Nephron (organoid): ENCODE measurements at regions not wholly inside any gene's neighbourhood (a gene's known extent, or its start where the extent isn't known, plus 50 kb on each side); places are given as distances from the start of the nearest gene placed in this dataset.
"Not testable (repeated sequence)": the region's sequence is repeated elsewhere in the genome, so short reads cannot be mapped to it uniquely, and the experiment has no call there.

Source experiments
- H3K27ac Mint-ChIP-seq, 3 experiments: 2 replicates each; pipeline ENCODE4 v1.8.0; 2020; ENCODE audit warnings: mixed read lengths in 3 of 3, mild to moderate bottlenecking in 2 of 3, moderate library complexity in 1 of 3
- H3K27me3 Mint-ChIP-seq: 2 replicates; pipeline ENCODE4 v1.8.0; 2021; ENCODE audit warnings: low read depth, mild to moderate bottlenecking, moderate library complexity, mixed read lengths
- H3K36me3 Mint-ChIP-seq: 2 replicates; pipeline ENCODE4 v1.8.0; 2020; ENCODE audit warnings: low read depth, mixed read lengths
- H3K4me1 Mint-ChIP-seq: 2 replicates; pipeline ENCODE4 v1.8.0; 2020; ENCODE audit warnings: mixed read lengths
- H3K4me3 Mint-ChIP-seq, 3 experiments: 2 replicates each; pipeline ENCODE4 v1.8.0; 2020; ENCODE audit warnings: mild to moderate bottlenecking in 3 of 3, mixed read lengths in 3 of 3, moderate library complexity in 2 of 3
- H3K9me3 Mint-ChIP-seq: 2 replicates; pipeline ENCODE4 v1.8.0; 2020; ENCODE audit warnings: mixed read lengths
- CTCF ChIP-seq, 3 experiments: fragments of 200-600 bp; sonication (generic); IDR thresholded peaks; one replicate each; pipeline ENCODE4 v1.5.0; 2021; ENCODE audit warnings: antibody characterized with exemption in 3 of 3; ENCODE audit not compliant: unreplicated experiment in 3 of 3

- no peaks in the 10 kb centered on the region for H3K36me3 Mint-ChIP-seq
- H3K27ac Mint-ChIP-seq, result no peak overlapping the region
- no peak for TF ChIP-seq CTCF (IDR thresholded peaks at IDR 0.05; ENCODE audit: unreplicated experiment in 3 of 3)
- peaks cover 52% of the 10 kb centered on the region for H3K9me3 Mint-ChIP-seq
- peaks cover 13% of the 10 kb centered on the region for H3K27me3 Mint-ChIP-seq
- H3K4me1 Mint-ChIP-seq, result no peaks in the 10 kb centered on the region
- H3K4me3 Mint-ChIP-seq, result no peak overlapping the region
Observed at GRCh38 chr1:43108080-43108479, 64.0 kb downstream of the EBNA1BP2 start.

DNA sequence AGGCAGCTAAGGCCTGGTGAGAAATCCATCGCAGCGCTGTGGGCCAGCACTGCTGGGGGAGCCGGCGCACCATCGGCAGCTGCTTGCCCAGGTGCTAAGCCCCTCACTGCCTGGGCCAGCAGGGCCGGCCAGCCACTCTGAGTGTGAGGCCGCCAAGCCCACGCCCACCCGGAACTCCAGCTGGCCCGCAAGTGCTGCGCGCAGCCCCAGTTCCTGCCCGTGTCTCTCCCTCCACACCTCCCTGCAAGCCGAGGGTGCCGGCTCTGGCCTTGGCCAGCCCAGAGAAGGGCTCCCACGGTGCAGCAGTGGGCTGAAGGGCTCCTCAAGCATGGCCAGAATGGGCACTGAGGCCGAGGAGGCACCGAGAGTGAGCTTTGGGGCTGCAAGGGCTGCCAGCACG, 64.4 kb downstream of the EBNA1BP2 start:
- no peak overlapping the region for H3K27ac Mint-ChIP-seq
- H3K36me3 Mint-ChIP-seq, result no peaks in the 10 kb centered on the region
- no peak overlapping the region for H3K4me3 Mint-ChIP-seq
- TF ChIP-seq CTCF (IDR thresholded peaks at IDR 0.05; ENCODE audit: unreplicated experiment in 3 of 3), result no peak
- no peaks in the 10 kb centered on the region for H3K4me1 Mint-ChIP-seq
- H3K9me3 Mint-ChIP-seq, result peaks cover 49% of the 10 kb centered on the region
- peaks cover 13% of the 10 kb centered on the region for H3K27me3 Mint-ChIP-seq

- Mint-ChIP-seq H3K27me3 (peaks cover 13% of the 10 kb centered on the region), H3K4me1 (no peaks in the 10 kb centered on the region), H3K4me3 (no peak overlapping the region), H3K9me3 (peaks cover 32% of the 10 kb centered on the region), H3K27ac (no peak overlapping the region), H3K36me3 (no peaks in the 10 kb centered on the region)
- TF ChIP-seq CTCF (IDR thresholded peaks at IDR 0.05; ENCODE audit: unreplicated experiment in 3 of 3), result no peak
Observed at GRCh38 chr1:43104027-43104763, 67.9 kb downstream of the EBNA1BP2 start.

GRCh38 chr1:43101061-43101460, 71.0 kb downstream of the EBNA1BP2 start:
- peaks cover 3% of the 10 kb centered on the region for H3K27me3 Mint-ChIP-seq
- no peak for TF ChIP-seq CTCF (IDR thresholded peaks at IDR 0.05; ENCODE audit: unreplicated experiment in 3 of 3)
- H3K9me3 Mint-ChIP-seq, result peaks cover 12% of the 10 kb centered on the region
- no peak overlapping the region for H3K4me3 Mint-ChIP-seq
- no peak overlapping the region for H3K27ac Mint-ChIP-seq
- H3K4me1 Mint-ChIP-seq, result no peaks in the 10 kb centered on the region
- H3K36me3 Mint-ChIP-seq, result no peaks in the 10 kb centered on the region

- Mint-ChIP-seq H3K4me3 (no peak overlapping the region), H3K4me1 (no peaks in the 10 kb centered on the region), H3K27me3 (no peaks in the 10 kb centered on the region), H3K9me3 (peaks cover 4% of the 10 kb centered on the region), H3K36me3 (no peaks in the 10 kb centered on the region), H3K27ac (no peak overlapping the region)
- TF ChIP-seq CTCF (IDR thresholded peaks at IDR 0.05; ENCODE audit: unreplicated experiment in 3 of 3), result no peak
Observed at GRCh38 chr1:43098200-43098599, 73.9 kb downstream of the EBNA1BP2 start.

DNA sequence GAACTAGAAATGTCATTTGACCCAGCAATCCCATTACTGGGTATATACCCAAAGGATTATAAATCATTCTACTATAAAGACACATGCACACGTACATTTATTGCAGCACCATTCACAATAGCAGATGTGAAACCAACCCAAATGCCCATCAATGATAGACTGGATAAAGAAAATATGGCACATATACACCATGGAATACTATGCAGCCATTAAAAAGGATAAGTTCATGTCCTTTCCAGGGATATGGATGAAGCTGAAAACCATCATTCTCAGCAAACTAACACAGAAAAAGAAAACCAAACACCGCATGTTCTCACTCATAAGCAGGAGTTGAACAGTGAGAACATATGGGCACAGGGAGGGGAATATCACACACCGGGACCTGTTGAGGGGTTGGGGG, 75.6 kb downstream of the EBNA1BP2 start:
- not testable (repeated sequence) for H3K4me3 Mint-ChIP-seq, H3K36me3 Mint-ChIP-seq, H3K9me3 Mint-ChIP-seq, H3K4me1 Mint-ChIP-seq, H3K27ac Mint-ChIP-seq, H3K27me3 Mint-ChIP-seq

GRCh38 chr1:43090812-43091211, 81.3 kb downstream of the EBNA1BP2 start:
- H3K27ac Mint-ChIP-seq, H3K27me3 Mint-ChIP-seq, H3K36me3 Mint-ChIP-seq, H3K4me3 Mint-ChIP-seq, H3K9me3 Mint-ChIP-seq, H3K4me1 Mint-ChIP-seq: not testable (repeated sequence)

- not testable (repeated sequence) for H3K4me3 Mint-ChIP-seq, H3K36me3 Mint-ChIP-seq
Observed at GRCh38 chr1:43090157-43090556, 81.9 kb downstream of the EBNA1BP2 start.

More at GRCh38 chr1:43090157-43090556, 81.9 kb downstream of the EBNA1BP2 start:
- not testable (repeated sequence) for H3K4me1 Mint-ChIP-seq, H3K9me3 Mint-ChIP-seq, H3K27me3 Mint-ChIP-seq, H3K27ac Mint-ChIP-seq
